NCI-H2171 treated with DMSO at 0.1 percent for 48 hours (cell line): ENCODE measurements at regions not wholly inside any gene's neighbourhood (a gene's known extent, or its start where the extent isn't known, plus 50 kb on each side); places are given as distances from the start of the nearest gene placed in this dataset.
A peak's percentile ranks its signal among the peaks of the same experiment; 100 is the strongest.

Experiments used
- DNase-seq: peaks from one replicate; lab custom pipeline; 2025; lab: John Stamatoyannopoulos, UW

- DNase-seq: no peak
Measured at GRCh38 chr20:1712634-1713624, 55.4 kb upstream of the SIRPG start.

- peak; percentile 53 for DNase-seq
Measured at GRCh38 chr20:1711826-1712601, 54.4 kb upstream of the SIRPG start.

DNA sequence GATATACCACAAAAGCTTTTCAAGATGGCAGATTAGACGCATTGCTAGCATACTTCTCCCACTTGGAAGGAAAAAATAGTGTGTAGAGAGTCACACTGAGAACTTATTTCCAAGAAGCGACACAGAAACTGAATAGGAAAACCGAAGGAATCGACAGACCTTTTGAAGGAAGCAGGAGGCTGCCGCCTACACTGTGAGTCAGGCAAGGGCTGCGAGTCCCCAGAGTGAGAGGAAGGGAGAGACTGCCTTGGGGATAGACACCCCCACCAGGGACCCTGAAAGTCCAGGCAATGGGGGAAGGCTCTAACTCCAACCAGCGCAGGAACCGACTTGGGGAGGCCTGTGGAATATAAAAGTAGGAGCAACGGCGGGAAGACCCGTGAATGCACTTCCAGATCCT lies 53.7 kb upstream of the SIRPG start:
- DNase-seq: no peak

DNA sequence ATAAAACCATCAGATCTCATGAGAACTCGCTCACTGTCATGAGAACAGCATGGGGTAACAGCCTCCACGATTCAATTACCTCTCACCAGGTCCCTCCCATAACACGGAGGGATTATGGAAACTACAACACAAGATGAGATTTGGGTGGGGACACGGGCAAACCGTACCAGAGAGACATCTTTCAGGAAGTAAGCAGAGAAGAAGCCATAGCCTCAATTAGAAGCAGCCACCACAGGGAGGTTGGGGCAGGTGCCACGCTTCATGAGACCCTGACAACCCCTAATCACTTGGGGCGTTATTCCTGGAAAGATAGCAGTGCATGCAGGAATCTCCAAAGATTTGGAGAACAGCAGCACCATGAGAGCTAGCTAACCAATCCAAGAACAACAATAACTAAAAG lies 52.9 kb upstream of the SIRPG start:
- DNase-seq: no peak

DNA sequence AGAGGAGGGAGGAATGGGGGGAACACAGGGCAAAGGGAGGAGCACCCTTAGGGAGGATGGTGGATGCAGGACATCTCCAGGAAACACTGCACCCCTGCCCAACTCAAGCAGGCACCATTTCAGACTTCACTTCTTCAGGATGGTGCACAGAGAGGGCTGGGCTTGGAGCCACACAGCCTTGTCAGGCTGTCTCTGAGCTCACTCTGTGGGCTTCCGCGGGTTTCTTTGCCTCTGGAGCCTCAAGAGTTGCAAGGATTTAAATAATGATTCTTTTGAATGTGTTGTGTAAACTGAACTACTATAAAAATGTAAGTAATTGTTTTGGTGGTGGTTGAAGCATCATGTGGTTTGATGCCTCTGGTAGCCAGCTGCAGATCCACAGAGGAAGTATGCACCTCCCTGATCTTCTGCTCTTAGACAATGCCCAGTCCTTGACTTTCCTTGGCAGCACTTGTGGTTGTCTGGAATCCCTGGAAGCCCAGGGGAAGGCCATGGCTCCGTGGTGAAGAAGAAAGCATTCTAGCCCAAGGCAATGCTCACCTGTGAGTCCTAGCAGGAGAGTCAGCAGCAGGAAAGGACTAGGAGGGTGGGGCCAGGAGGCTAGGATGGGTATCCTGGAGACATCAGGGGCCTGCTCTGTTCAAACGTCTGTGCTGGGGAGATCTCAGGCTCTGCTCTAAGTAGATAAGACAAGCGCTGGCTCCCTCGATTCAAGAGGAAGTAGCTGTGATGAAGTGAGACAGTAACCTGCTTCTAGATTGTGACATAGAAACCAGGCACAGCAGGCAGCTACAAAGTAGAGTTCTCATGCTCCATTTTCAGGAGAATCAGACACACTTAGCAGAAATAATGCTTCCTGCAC lies 50.2 kb upstream of the SIRPG start:
- no peak for DNase-seq
